ENCODE measurements at regions not wholly inside any gene's neighbourhood (a gene's known extent, or its start where the extent isn't known, plus 50 kb on each side); places are given as distances from the start of the nearest gene placed in this dataset.
"Not testable (repeated sequence)": the region's sequence is repeated elsewhere in the genome, so short reads cannot be mapped to it uniquely, and the experiment has no call there.

GRCh38 chr5:100232736-100233135, 302.4 kb upstream of the FAM174A start:
- DNase-seq (ENCODE audit: low read depth) = no peak

- no peak for DNase-seq (ENCODE audit: low read depth)
Observed at GRCh38 chr5:100188778-100189177, 346.4 kb upstream of the FAM174A start.

- DNase-seq (ENCODE audit: low read depth) = no peak
Observed at GRCh38 chr5:100188339-100188738, 346.8 kb upstream of the FAM174A start.

GRCh38 chr5:100186181-100186580, 349.0 kb upstream of the FAM174A start:
- DNase-seq (ENCODE audit: low read depth) = no peak

GRCh38 chr5:100182402-100182801, 352.8 kb upstream of the FAM174A start:
- DNase-seq (ENCODE audit: low read depth) = no peak

- no peak for DNase-seq (ENCODE audit: low read depth)
Observed at GRCh38 chr5:100175346-100175745, 359.8 kb upstream of the FAM174A start.

GRCh38 chr5:100165309-100165708, 369.9 kb upstream of the FAM174A start:
- no peak for DNase-seq (ENCODE audit: low read depth)

GRCh38 chr5:100161868-100162267, 373.3 kb upstream of the FAM174A start:
- DNase-seq (ENCODE audit: low read depth) = no peak

- DNase-seq (ENCODE audit: low read depth) = no peak
Observed at GRCh38 chr5:100157066-100157465, 378.1 kb upstream of the FAM174A start.

GRCh38 chr5:100148239-100148638, 386.9 kb upstream of the FAM174A start:
- no peak for DNase-seq (ENCODE audit: low read depth)

GRCh38 chr5:100142607-100143006, 392.6 kb upstream of the FAM174A start:
- no peak for DNase-seq (ENCODE audit: low read depth)

GRCh38 chr5:100131161-100131560, 404.0 kb upstream of the FAM174A start:
- DNase-seq (ENCODE audit: low read depth) = no peak

- DNase-seq (ENCODE audit: low read depth) = no peak
Observed at GRCh38 chr5:100130307-100130706, 404.9 kb upstream of the FAM174A start.

- no peak for DNase-seq (ENCODE audit: low read depth)
Observed at GRCh38 chr5:100119903-100120302, 415.3 kb upstream of the FAM174A start.

- DNase-seq (ENCODE audit: low read depth) = no peak
Observed at GRCh38 chr5:100110497-100110896, 424.7 kb upstream of the FAM174A start.

GRCh38 chr5:100108883-100109282, 426.3 kb upstream of the FAM174A start:
- DNase-seq (ENCODE audit: low read depth) = no peak

GRCh38 chr5:100103592-100104119, 431.5 kb upstream of the FAM174A start:
- not testable (repeated sequence) for DNase-seq (ENCODE audit: low read depth)

GRCh38 chr5:100101466-100101865, 433.7 kb upstream of the FAM174A start:
- DNase-seq (ENCODE audit: low read depth) = not testable (repeated sequence)

- not testable (repeated sequence) for DNase-seq (ENCODE audit: low read depth)
Observed at GRCh38 chr5:100096328-100096727, 438.8 kb upstream of the FAM174A start.

GRCh38 chr5:100080703-100081102, 454.5 kb upstream of the FAM174A start:
- not testable (repeated sequence) for DNase-seq (ENCODE audit: low read depth)

- not testable (repeated sequence) for DNase-seq (ENCODE audit: low read depth)
Observed at GRCh38 chr5:100079163-100079562, 456.0 kb upstream of the FAM174A start.

- not testable (repeated sequence) for DNase-seq (ENCODE audit: low read depth)
Observed at GRCh38 chr5:100066020-100066419, 469.2 kb upstream of the FAM174A start.

- DNase-seq (ENCODE audit: low read depth) = no peak
Observed at GRCh38 chr5:100043475-100043874, 491.7 kb upstream of the FAM174A start.

- DNase-seq (ENCODE audit: low read depth) = no peak
Observed at GRCh38 chr5:100026606-100027005, 508.6 kb upstream of the FAM174A start.

GRCh38 chr5:100023536-100023935, 511.6 kb upstream of the FAM174A start:
- DNase-seq (ENCODE audit: low read depth) = no peak
